ENCODE measurements at regions not wholly inside any gene's neighbourhood (a gene's known extent, or its start where the extent isn't known, plus 50 kb on each side); places are given as distances from the start of the nearest gene placed in this dataset.

DNA sequence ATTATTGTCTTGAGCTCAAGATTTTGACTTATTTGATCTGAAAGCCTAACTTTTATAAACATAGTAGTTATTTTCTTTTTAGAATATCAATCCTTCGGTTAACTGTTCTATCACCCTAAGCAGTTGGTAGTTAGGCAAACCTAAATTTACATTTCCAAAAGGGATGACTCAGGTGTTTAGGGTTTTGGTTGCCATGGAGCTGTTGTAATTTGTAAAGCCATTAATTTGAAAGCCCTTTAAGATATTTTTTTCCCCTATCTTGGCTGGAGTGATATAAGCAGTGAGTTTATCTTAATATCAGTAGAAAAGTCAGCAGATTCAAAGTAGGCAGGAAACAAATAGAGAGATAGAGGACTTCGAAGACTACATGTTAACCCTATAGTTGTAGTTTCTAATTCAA, 1472.6 kb upstream of the CELF2 start:
- CTCF ChIA-PET: no interaction called here
- no peak overlapping the region for H3K9ac ChIP-seq (replicated peaks; ENCODE audit: extremely low read depth, insufficient read depth, low read length)
- H3K27me3 ChIP-seq (ENCODE audit: control insufficient read depth in 2 of 2, insufficient read depth in 2 of 2, low read length in 2 of 2): no peaks in the 10 kb centered on the region
- no peak overlapping the region for H3K27ac ChIP-seq (ENCODE audit: insufficient read depth, low read depth, low read length)
- no peak overlapping the region for H3K4me2 ChIP-seq (ENCODE audit: insufficient read depth, low read length)
- FAIRE-seq (no peak), DNase-seq (ENCODE audit: low read depth, low spot score) (no peak)
- no peaks in the 10 kb centered on the region for H3K79me2 ChIP-seq (ENCODE audit: control insufficient read depth, insufficient read depth, low read length)
- H3K9me3 ChIP-seq (replicated peaks; ENCODE audit: control insufficient read depth, insufficient read depth, low read length): no peaks in the 10 kb centered on the region
- BruUV-seq (replicated peaks): no TSS peak
- dilution Hi-C loops (cut with MboI; ENCODE audit: extremely low pct_ligation_motif_present, low sequenced_read_pairs) (no loop called here), intact Hi-C loops (cut with micrococcal nuclease) (no loop called here)
- no peaks in the 10 kb centered on the region for H3K36me3 ChIP-seq (ENCODE audit: control insufficient read depth in 2 of 2, extremely low read depth in 1 of 2, insufficient read depth in 2 of 2, low read length in 2 of 2)
- TF ChIP-seq, protein P1, sequence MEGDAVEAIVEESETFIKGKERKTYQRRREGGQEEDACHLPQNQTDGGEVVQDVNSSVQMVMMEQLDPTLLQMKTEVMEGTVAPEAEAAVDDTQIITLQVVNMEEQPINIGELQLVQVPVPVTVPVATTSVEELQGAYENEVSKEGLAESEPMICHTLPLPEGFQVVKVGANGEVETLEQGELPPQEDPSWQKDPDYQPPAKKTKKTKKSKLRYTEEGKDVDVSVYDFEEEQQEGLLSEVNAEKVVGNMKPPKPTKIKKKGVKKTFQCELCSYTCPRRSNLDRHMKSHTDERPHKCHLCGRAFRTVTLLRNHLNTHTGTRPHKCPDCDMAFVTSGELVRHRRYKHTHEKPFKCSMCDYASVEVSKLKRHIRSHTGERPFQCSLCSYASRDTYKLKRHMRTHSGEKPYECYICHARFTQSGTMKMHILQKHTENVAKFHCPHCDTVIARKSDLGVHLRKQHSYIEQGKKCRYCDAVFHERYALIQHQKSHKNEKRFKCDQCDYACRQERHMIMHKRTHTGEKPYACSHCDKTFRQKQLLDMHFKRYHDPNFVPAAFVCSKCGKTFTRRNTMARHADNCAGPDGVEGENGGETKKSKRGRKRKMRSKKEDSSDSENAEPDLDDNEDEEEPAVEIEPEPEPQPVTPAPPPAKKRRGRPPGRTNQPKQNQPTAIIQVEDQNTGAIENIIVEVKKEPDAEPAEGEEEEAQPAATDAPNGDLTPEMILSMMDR (IDR thresholded peaks at IDR 0.05; ENCODE audit: extremely low read depth in 1 of 2, insufficient read depth in 1 of 2, low read depth in 1 of 2, low read length in 2 of 2): no peak
- TF ChIP-seq, protein P2, sequence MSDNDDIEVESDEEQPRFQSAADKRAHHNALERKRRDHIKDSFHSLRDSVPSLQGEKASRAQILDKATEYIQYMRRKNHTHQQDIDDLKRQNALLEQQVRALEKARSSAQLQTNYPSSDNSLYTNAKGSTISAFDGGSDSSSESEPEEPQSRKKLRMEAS (IDR thresholded peaks at IDR 0.05; ENCODE audit: insufficient read depth, insufficient read length): no peak
- no peak for TF ChIP-seq EZH2 (IDR thresholded peaks at IDR 0.05; ENCODE audit: borderline replicate concordance, low read depth, low read length, severe bottlenecking)
- TF ChIP-seq GATA2 (IDR thresholded peaks at IDR 0.05; ENCODE audit: insufficient read depth, insufficient read length, low read depth, low read length): no peak
- TF ChIP-seq POLR2A (IDR thresholded peaks at IDR 0.05; ENCODE audit: low read depth, low read length): no peak
- no peak for TF ChIP-seq MYC (IDR thresholded peaks at IDR 0.05; ENCODE audit: low read depth, low read length)
- no peak for TF ChIP-seq FOS (IDR thresholded peaks at IDR 0.05; ENCODE audit: borderline replicate concordance, insufficient read depth, low read length)
- TF ChIP-seq JUN (IDR thresholded peaks at IDR 0.05; ENCODE audit: borderline replicate concordance, insufficient read depth, insufficient read length, low read depth): no peak
- TF ChIP-seq POLR2AphosphoS5 (IDR thresholded peaks at IDR 0.05; ENCODE audit: insufficient read depth, low read depth, low read length): no peak
- H4K20me1 ChIP-seq (replicated peaks; ENCODE audit: control insufficient read depth, extremely low read depth, insufficient read depth, low read length): no peaks in the 10 kb centered on the region
- no peaks in the 10 kb centered on the region for H3K4me1 ChIP-seq (ENCODE audit: control insufficient read depth, extremely low read depth, insufficient read depth, low read length)
- H2AFZ ChIP-seq (ENCODE audit: low read depth, low read length): no peak overlapping the region
- H3K4me3 ChIP-seq (replicated peaks in 1 of 3; ENCODE audit: insufficient read depth in 1 of 3, low read depth in 1 of 3, low read length in 3 of 3): no peak overlapping the region
- POLR2A ChIA-PET: no interaction called here
- no peaks in the 10 kb centered on the region for H3K9me1 ChIP-seq (replicated peaks; ENCODE audit: control insufficient read depth, extremely low read depth, insufficient read depth, low read length)

Measured in endothelial cell of umbilical vein (primary cell).